Naive thymus-derived CD4-positive, alpha-beta T cell (primary cell): ENCODE measurements at regions not wholly inside any gene's neighbourhood (a gene's known extent, or its start where the extent isn't known, plus 50 kb on each side); places are given as distances from the start of the nearest gene placed in this dataset.
"Not testable (repeated sequence)": the region's sequence is repeated elsewhere in the genome, so short reads cannot be mapped to it uniquely, and the experiment has no call there.

Experiments used
- ATAC-seq: fragments of 150-1000 bp; cut with Tn5 transposase; 2 replicates; pipeline ENCODE4 v1.10.0; 2021; ENCODE audit warnings: mild to moderate bottlenecking, moderate library complexity
- CTCF ChIA-PET: fragments of 350-600 bp; sonication (Branson Sonifier 250); formaldehyde crosslinking; loops from one replicate; lab custom pipeline; 2021; ENCODE audit warnings: antibody characterized with exemption; lab: Charles Lee
- POLR2A ChIA-PET: fragments of 350-600 bp; sonication (Branson Sonifier 250); formaldehyde crosslinking; loops from one replicate; lab custom pipeline; 2021; ENCODE audit warnings: antibody characterized with exemption, inconsistent platforms; lab: Charles Lee
- DNase-seq, 9 donors: peaks; one replicate each; pipeline versions ENCODE4 v3.0.0 to v3.0.0-alpha.2; 2020 to 2022; ENCODE audit warnings: mixed read lengths in 1 of 9
- H3K27ac ChIP-seq: one replicate; pipeline ENCODE4 v1.7.0; 2013; ENCODE audit warnings: mild to moderate bottlenecking, low read depth, low read length, moderate library complexity
- H3K27me3 ChIP-seq, 2 donors: one replicate each; pipeline ENCODE4 v1.7.0; 2013; ENCODE audit warnings: low read length in 2 of 2, mild to moderate bottlenecking in 2 of 2, moderate library complexity in 2 of 2; ENCODE audit not compliant: control insufficient read depth in 2 of 2, insufficient read depth in 2 of 2
- H3K36me3 ChIP-seq, 3 experiments: 1 replicate in 2 of 3; 2 replicates in 1 of 3; pipeline ENCODE4 v1.7.0; 2013; ENCODE audit warnings: low read length in 3 of 3, mild to moderate bottlenecking in 3 of 3, moderate library complexity in 1 of 3; ENCODE audit not compliant: insufficient read depth in 3 of 3, control insufficient read depth in 2 of 3
- H3K4me1 ChIP-seq, 2 donors: one replicate each; pipeline ENCODE4 v1.7.0; 2013; ENCODE audit warnings: low read length in 2 of 2, mild to moderate bottlenecking in 2 of 2, moderate library complexity in 1 of 2; ENCODE audit not compliant: control insufficient read depth in 2 of 2, insufficient read depth in 2 of 2
- H3K4me3 ChIP-seq: 2 replicates; pipeline ENCODE4 v1.7.0; 2013; ENCODE audit warnings: mild to moderate bottlenecking, low read length
- H3K9me3 ChIP-seq, 3 experiments: 1 replicate in 2 of 3; 2 replicates in 1 of 3; pipeline ENCODE4 v1.7.0; 2013; ENCODE audit warnings: low read length in 3 of 3; ENCODE audit not compliant: control insufficient read depth in 2 of 3
- H3K27ac Mint-ChIP-seq, 9 donors: one replicate each; pipeline ENCODE4 v1.8.0; 2020 to 2022; ENCODE audit warnings: mixed read lengths in 9 of 9, mild to moderate bottlenecking in 8 of 9, moderate library complexity in 5 of 9, inconsistent platforms in 2 of 9
- H3K27me3 Mint-ChIP-seq, 5 donors: one replicate each; pipeline ENCODE4 v1.8.0; 2021 to 2022; ENCODE audit warnings: mixed read lengths in 5 of 5, mild to moderate bottlenecking in 1 of 5
- H3K36me3 Mint-ChIP-seq, 5 donors: one replicate each; pipeline ENCODE4 v1.8.0; 2020 to 2022; ENCODE audit warnings: mixed read lengths in 5 of 5, mild to moderate bottlenecking in 3 of 5, inconsistent platforms in 1 of 5
- H3K4me1 Mint-ChIP-seq, 7 donors: one replicate each; pipeline ENCODE4 v1.8.0; 2020 to 2022; ENCODE audit warnings: mixed read lengths in 7 of 7, mild to moderate bottlenecking in 3 of 7, inconsistent platforms in 1 of 7
- H3K4me3 Mint-ChIP-seq, 10 donors: one replicate each; pipeline ENCODE4 v1.8.0; 2020 to 2022; ENCODE audit warnings: mild to moderate bottlenecking in 10 of 10, mixed read lengths in 10 of 10, moderate library complexity in 6 of 10, inconsistent platforms in 2 of 10
- H3K9me3 Mint-ChIP-seq, 11 donors: one replicate each; pipeline ENCODE4 v1.8.0; 2020 to 2022; ENCODE audit warnings: mixed read lengths in 11 of 11, mild to moderate bottlenecking in 4 of 11, inconsistent platforms in 1 of 11, moderate library complexity in 1 of 11
- intact Hi-C, 2 donors: fragments of 100-400 bp; cut with micrococcal nuclease; formaldehyde crosslinking; loops; one replicate each; pipeline ENCODE4 v1.15.1; 2023

DNA sequence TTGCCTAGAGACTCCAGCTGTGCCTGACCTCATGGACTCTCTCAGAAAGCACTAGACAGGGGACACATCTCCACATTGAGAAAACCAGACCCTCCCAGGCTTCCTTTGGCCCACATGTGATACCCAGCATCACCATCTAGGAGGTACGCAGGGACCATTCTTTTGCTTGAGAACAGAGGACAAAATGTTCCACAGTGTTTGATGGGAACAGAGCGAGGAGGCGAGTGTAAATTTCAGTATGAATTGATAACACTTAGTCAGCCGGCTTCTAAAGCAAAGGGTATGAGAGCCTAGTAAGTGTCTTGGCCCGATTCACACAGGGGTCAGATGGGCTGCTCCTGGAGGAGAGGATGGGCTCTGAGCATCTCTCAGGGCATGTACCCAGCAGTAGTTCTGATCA, 1052.4 kb downstream of the BCL11B start:
- ChIA-PET POLR2A (interaction anchor here (1.5 to 4.5 kb wide), 2 partner anchors 9 to 12 kb away, joined by 5 to 35 read pairs; no protein-coding TSS in a partner anchor), CTCF (no interaction called here)
- Mint-ChIP-seq H3K4me1 (peaks cover 26 to 49% (median 29%) of the 10 kb centered on the region in 7 donors), H3K27ac (peak overlapping the region in 4 of 9 donors; percentile 60 to 83 (median 71)), H3K4me3 (peak overlapping the region in 4 of 10 donors; percentile 2 to 49 (median 33)), H3K27me3 (no peaks in the 10 kb centered on the region), H3K9me3 (peaks cover 0 to 5% (median 0%) of the 10 kb centered on the region in 11 donors), H3K36me3 (peaks cover 0 to 6% (median 0%) of the 10 kb centered on the region in 5 donors)
- intact Hi-C loops, result loop anchor here (1.0 to 10.0 kb wide), 4 partner anchors 8 to 975 kb away; no protein-coding TSS in a partner anchor
- H3K36me3 ChIP-seq, result no peaks in the 10 kb centered on the region
- peaks cover 32 to 76% of the 10 kb centered on the region in 2 donors for H3K4me1 ChIP-seq
- no peaks in the 10 kb centered on the region for H3K27me3 ChIP-seq
- DNase-seq (no peak), ATAC-seq (no peak)
- no peak overlapping the region for H3K27ac ChIP-seq
- no peak overlapping the region for H3K4me3 ChIP-seq
- no peaks in the 10 kb centered on the region for H3K9me3 ChIP-seq

GRCh38 chr14:98223106-98223505, 1048.9 kb downstream of the BCL11B start:
- peaks cover 46 to 63% (median 59%) of the 10 kb centered on the region in 7 donors for H3K4me1 Mint-ChIP-seq
- Histone ChIP-seq H3K9me3 (no peaks in the 10 kb centered on the region), H3K36me3 (no peaks in the 10 kb centered on the region), H3K4me3 (peak overlapping the region; percentile 3), H3K27ac (peak overlapping the region; percentile 83), H3K27me3 (no peaks in the 10 kb centered on the region), H3K4me1 (peaks cover 47 to 88% of the 10 kb centered on the region in 2 donors)
- peaks cover 0 to 23% (median 0%) of the 10 kb centered on the region in 5 donors for H3K36me3 Mint-ChIP-seq
- DNase-seq (no peak), ATAC-seq (no peak)
- H3K27me3 Mint-ChIP-seq, result no peaks in the 10 kb centered on the region
- ChIA-PET POLR2A (interaction anchor here (0.7 to 4.5 kb wide), 16 partner anchors 8 to 1045 kb away, joined by 3 to 35 read pairs (median 6); no protein-coding TSS in a partner anchor), CTCF (interaction anchor here (0.5 to 2.7 kb wide), 4 partner anchors 9 to 83 kb away, joined by 3 to 7 read pairs (median 3); no protein-coding TSS in a partner anchor)
- peak overlapping the region in 9 of 10 donors; percentile 49 to 77 (median 67) for H3K4me3 Mint-ChIP-seq
- intact Hi-C loops, result loop anchor here (1.0 to 10.0 kb wide), 7 partner anchors 13 to 972 kb away; no protein-coding TSS in a partner anchor
- H3K27ac Mint-ChIP-seq, result peak overlapping the region; percentile 82 to 99 (median 96)
- peaks cover 0 to 10% (median 0%) of the 10 kb centered on the region in 11 donors for H3K9me3 Mint-ChIP-seq

GRCh38 chr14:98223710-98224109, 1048.3 kb downstream of the BCL11B start:
- peak; percentile 96 for ATAC-seq
- peak overlapping the region; percentile 49 to 77 (median 68) for H3K4me3 Mint-ChIP-seq
- not testable (repeated sequence) for H3K9me3 ChIP-seq, H3K27me3 ChIP-seq, H3K4me3 ChIP-seq, H3K36me3 ChIP-seq, H3K27me3 Mint-ChIP-seq
- DNase-seq, result peak in 7 of 9 donors; percentile 71 to 94 (median 88)
- ChIA-PET POLR2A (interaction anchor here (0.7 to 4.5 kb wide), 21 partner anchors 9 to 1044 kb away, joined by 3 to 35 read pairs (median 5); no protein-coding TSS in a partner anchor), CTCF (interaction anchor here (0.5 to 2.7 kb wide), 5 partner anchors 8 to 1038 kb away, joined by 3 to 7 read pairs (median 3); no protein-coding TSS in a partner anchor)
- H3K27ac ChIP-seq, result peak overlapping the region; percentile 83
- peaks cover 0 to 10% (median 0%) of the 10 kb centered on the region in 11 donors for H3K9me3 Mint-ChIP-seq
- intact Hi-C loops, result loop anchor here (1.0 to 10.0 kb wide), 11 partner anchors 13 to 1049 kb away; partner anchors contain the start of gene BCL11B (in 1 of the 2)
- peaks cover 51 to 69% (median 65%) of the 10 kb centered on the region in 7 donors for H3K4me1 Mint-ChIP-seq
- H3K4me1 ChIP-seq, result peaks cover 41 to 88% of the 10 kb centered on the region in 2 donors
- H3K27ac Mint-ChIP-seq, result peak overlapping the region; percentile 82 to 99 (median 96)
- peaks cover 0 to 27% (median 0%) of the 10 kb centered on the region in 5 donors for H3K36me3 Mint-ChIP-seq

GRCh38 chr14:98226411-98226810, 1045.6 kb downstream of the BCL11B start:
- POLR2A ChIA-PET, result interaction anchor here (0.6 to 3.5 kb wide), 12 partner anchors 9 to 1042 kb away, joined by 3 to 28 read pairs (median 4); no protein-coding TSS in a partner anchor
- Histone ChIP-seq H3K4me1 (peaks cover 35 to 91% of the 10 kb centered on the region in 2 donors), H3K27ac (peak overlapping the region; percentile 83), H3K36me3 (no peaks in the 10 kb centered on the region), H3K27me3 (no peaks in the 10 kb centered on the region), H3K4me3 (peak overlapping the region; percentile 28), H3K9me3 (no peaks in the 10 kb centered on the region)
- H3K4me1 Mint-ChIP-seq, result peaks cover 48 to 94% (median 89%) of the 10 kb centered on the region in 7 donors
- no peak for ATAC-seq
- DNase-seq, result no peak
- peaks cover 0 to 10% (median 0%) of the 10 kb centered on the region in 11 donors for H3K9me3 Mint-ChIP-seq
- H3K27me3 Mint-ChIP-seq, result no peaks in the 10 kb centered on the region
- CTCF ChIA-PET, result interaction anchor here (0.6 to 1.7 kb wide), 2 partner anchors 21 to 88 kb away, joined by 3 to 4 read pairs; no protein-coding TSS in a partner anchor
- H3K4me3 Mint-ChIP-seq, result peak overlapping the region in 8 of 10 donors; percentile 16 to 85 (median 56)
- H3K27ac Mint-ChIP-seq, result peak overlapping the region; percentile 92 to 100 (median 96)
- intact Hi-C loops, result loop anchor here (5.0 to 10.0 kb wide), 4 partner anchors 708 to 968 kb away; no protein-coding TSS in a partner anchor
- peaks cover 0 to 30% (median 0%) of the 10 kb centered on the region in 5 donors for H3K36me3 Mint-ChIP-seq

GRCh38 chr14:98227000-98227726, 1044.8 kb downstream of the BCL11B start:
- H3K9me3 ChIP-seq, result no peaks in the 10 kb centered on the region
- peak overlapping the region; percentile 83 for H3K27ac ChIP-seq
- ChIA-PET POLR2A (interaction anchor here (0.6 to 3.5 kb wide), 21 partner anchors 9 to 1041 kb away, joined by 3 to 28 read pairs (median 4); no protein-coding TSS in a partner anchor), CTCF (interaction anchor here (1.1 to 1.7 kb wide), 4 partner anchors 11 to 86 kb away, joined by 3 to 6 read pairs (median 4); no protein-coding TSS in a partner anchor)
- no peaks in the 10 kb centered on the region for H3K27me3 Mint-ChIP-seq
- no peaks in the 10 kb centered on the region for H3K36me3 ChIP-seq
- peaks cover 48 to 96% (median 91%) of the 10 kb centered on the region in 7 donors for H3K4me1 Mint-ChIP-seq
- peaks cover 35 to 90% of the 10 kb centered on the region in 2 donors for H3K4me1 ChIP-seq
- H3K9me3 Mint-ChIP-seq, result peaks cover 0 to 10% (median 0%) of the 10 kb centered on the region in 11 donors
- peak overlapping the region; percentile 28 for H3K4me3 ChIP-seq
- no peaks in the 10 kb centered on the region for H3K27me3 ChIP-seq
- peak in 4 of 9 donors; percentile 33 to 57 (median 38) for DNase-seq
- ATAC-seq, result no peak
- intact Hi-C loops, result loop anchor here (1.0 to 10.0 kb wide), 5 partner anchors 83 to 968 kb away; no protein-coding TSS in a partner anchor
- peak overlapping the region; percentile 51 to 85 (median 68) for H3K4me3 Mint-ChIP-seq
- H3K36me3 Mint-ChIP-seq, result peaks cover 0 to 30% (median 0%) of the 10 kb centered on the region in 5 donors
- H3K27ac Mint-ChIP-seq, result peak overlapping the region; percentile 92 to 100 (median 96)
